GM19351 (cell line): ENCODE measurements at regions not wholly inside any gene's neighbourhood (a gene's known extent, or its start where the extent isn't known, plus 50 kb on each side); places are given as distances from the start of the nearest gene placed in this dataset.
"Not testable (repeated sequence)": the region's sequence is repeated elsewhere in the genome, so short reads cannot be mapped to it uniquely, and the experiment has no call there.

Experiments used
- ATAC-seq: cut with Tn5 transposase; IDR thresholded peaks from one replicate; pipeline ENCODE4 v1.9.1; 2021; ENCODE audit warnings: mild to moderate bottlenecking, moderate library complexity; ENCODE audit not compliant: unreplicated experiment

DNA sequence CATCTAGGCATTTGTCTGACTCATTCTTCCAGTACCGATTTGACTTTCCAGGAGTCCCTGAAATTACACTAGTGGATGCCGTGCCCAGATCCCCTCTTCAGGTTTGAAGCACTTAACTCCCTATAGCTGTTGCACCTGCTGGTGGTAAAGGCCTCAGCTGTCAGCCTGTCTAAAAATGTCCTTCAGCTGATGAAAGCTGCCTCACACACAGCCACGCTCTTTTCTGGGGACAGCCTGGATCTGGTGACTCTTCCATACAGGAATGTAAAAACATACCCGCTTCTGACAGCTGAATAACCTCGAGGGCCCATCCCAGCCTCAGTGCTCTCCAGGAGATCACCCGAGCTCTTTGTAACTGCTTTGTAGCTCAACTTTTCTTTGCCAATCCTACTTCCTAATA lies 534.1 kb upstream of the GRM7 start:
- no peak for ATAC-seq

DNA sequence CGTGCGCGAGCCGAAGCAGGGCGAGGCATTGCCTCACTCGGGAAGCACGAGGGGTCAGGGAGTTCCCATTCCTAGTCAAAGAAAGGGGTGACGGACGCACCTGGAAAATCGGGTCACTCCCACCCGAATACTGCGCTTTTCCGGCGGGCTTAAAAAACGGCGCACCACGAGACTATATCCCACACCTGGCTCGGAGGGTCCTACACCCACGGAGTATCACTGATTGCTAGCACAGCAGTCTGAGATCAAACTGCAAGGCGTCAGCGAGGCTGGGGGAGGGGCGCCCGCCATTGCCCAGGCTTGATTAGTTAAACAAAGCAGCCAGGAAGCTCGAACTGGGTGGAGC lies 520.0 kb upstream of the GRM7 start:
- ATAC-seq = not testable (repeated sequence)

DNA sequence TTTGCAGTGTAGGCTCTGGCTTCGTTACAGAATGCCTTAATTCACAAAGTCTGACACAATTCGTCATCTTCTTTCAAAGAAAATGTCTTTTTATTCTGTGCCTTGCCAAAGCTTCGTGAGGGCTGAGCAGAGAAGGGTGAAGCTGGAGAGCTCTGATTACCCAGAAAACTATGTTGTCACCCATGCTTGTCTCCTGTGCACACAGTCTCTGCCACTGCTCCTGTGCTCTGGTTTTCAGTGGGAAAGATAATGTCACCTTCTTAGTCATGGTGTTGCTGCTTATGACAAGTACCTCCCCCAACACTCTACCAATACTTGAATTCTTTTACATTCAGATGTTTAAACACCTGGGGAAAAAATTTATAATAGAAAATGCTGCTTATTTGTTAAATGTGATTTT lies 509.2 kb upstream of the GRM7 start:
- ATAC-seq = peak; percentile 56

DNA sequence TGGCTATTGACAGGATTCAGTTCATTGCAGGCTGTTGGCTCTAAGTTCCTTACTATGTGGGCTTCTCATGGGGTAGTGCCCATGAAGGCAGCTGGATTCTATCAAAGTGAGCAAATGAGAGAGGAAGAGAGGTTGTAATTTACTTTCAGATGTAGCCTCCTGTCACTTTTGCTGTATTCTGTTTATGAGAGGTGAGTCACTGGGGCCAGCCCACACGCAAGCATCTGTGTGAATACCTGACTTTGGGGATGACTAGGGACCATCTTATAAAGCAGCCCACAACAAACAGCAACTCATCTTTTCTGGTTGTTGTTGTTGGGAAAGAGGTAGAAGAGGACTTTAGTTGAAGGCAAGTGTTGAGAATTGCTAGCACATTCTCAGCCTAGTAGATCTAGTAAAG lies 506.3 kb upstream of the GRM7 start:
- no peak for ATAC-seq

DNA sequence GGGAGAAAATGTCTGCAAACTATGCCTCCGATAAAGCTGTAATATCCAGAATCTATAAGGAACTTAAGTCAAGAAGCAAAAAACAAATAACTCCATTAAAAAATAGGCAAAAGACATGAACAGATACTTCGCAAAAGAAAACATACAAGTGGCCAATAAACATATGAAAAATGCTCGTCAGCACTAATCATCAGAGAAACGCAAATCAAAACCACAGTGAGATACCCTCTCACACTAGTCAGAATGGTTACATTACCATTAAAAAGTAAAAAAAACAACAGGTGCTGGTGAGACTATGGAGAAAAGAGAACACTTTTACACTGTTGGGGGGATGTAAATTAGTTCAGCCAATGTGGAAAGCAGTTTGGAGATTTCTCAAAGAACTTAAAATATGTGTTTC lies 498.5 kb upstream of the GRM7 start:
- no peak for ATAC-seq

DNA sequence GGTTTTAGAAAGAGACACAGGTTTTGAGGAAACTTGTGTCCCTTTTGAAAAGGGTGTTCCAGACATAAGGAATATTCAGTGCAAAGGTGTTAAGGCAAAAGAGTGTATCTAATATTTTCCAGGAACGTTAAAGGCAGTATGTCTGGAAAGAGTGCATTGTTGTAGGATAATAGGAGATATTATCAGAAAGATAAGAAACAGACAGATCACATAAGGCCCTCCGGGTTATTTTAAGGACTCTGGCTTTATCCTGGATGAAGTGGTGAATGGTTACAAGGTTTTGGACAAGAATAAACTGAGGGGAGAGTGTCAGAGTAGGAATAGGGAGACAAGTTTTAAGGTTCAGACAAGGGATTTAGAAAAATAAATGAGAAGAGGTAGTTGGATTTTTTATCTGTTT lies 493.7 kb upstream of the GRM7 start:
- no peak for ATAC-seq

DNA sequence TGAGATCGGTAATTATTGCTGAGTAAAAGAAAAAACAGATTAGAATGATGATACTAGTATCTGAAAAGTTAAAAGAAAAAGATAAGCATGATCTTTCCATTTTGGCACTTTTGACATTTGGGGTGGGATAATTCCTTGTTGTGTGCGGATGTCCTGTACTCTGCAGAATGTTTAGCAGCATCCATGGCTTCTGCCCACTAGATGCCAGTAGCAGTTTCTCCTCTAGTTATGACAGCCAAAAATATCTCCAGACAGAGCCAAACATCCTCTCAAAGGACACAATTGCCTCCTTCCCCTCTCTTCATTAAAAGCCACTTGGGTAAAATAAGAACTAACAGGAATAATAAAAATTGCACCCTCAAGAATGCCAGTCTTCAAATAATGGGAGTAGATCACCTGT lies 468.8 kb upstream of the GRM7 start:
- ATAC-seq = no peak

DNA sequence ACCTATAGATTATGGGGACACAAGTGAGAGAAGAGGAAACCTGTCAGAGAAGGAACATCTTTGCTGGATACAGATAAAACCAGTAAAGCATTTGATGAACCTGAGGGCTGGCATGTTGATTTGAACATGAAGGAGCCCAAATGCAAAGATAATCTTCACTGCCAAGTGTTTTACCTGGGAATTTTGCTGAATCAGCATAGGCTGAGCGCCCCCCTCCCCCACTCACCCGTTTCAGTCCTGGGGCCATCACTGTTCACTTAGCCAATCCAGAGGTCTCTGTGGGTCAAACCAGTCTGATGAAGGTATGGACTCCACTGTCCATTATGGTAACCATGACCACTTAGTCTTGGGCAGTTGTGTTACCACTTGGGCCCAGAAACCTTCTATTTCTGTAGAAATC lies 466.0 kb upstream of the GRM7 start:
- ATAC-seq = no peak

DNA sequence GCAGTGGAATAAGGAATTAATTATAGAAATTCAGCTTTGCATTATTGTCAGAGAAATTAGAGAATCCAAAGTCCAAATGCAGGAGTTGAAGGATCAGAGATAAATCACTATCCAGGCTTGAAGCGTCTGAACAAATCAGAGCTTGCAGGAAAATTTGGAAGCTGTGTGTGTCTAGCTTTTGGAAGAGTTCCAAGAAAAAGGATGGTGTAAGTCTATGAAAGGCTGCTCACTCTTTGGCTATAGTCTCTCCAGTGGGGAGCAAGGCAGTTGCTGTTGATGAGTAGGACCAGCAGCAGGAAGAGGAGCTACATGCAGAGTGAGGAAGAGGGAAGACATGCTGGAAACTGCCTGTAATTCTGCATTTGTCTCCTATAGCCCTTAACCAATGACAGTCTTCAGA lies 464.3 kb upstream of the GRM7 start:
- no peak for ATAC-seq

DNA sequence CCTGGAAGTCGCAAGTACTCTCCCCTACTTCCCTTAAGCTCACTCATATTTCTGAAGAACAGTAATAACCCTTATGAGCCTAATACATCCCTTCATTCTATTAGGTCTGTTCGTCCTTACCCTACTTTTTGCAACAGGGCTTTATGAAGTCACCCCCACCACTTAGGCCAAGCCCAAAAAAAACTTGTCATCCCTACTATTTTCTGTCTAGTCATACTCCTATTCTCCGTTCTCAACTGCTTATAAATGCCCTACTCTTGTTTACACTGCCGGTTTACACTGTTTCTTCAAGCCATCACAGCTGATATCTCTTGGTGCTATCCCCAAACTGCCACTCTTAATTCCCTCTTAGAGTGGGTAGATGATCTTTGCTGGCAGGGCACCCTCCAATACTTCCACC lies 458.2 kb upstream of the GRM7 start:
- not testable (repeated sequence) for ATAC-seq

DNA sequence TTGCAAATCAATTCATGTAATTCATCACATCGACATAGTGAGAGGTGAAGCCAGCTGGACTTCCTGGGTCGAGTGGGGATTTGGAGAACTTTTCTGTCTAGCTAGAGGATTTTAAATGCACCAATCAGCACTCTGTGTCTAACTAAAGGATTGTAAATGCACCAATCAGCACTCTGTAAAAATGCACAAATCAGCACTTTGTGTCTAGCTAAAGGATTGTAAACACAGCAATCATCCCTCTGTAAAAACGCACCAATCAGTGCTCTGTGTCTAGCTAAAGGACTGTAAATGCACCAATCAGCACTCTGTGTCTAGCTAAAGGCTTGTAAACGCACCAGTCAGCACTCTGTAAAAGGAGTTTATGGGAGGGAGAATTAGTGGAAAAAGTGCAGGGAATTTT lies 454.0 kb upstream of the GRM7 start:
- not testable (repeated sequence) for ATAC-seq

DNA sequence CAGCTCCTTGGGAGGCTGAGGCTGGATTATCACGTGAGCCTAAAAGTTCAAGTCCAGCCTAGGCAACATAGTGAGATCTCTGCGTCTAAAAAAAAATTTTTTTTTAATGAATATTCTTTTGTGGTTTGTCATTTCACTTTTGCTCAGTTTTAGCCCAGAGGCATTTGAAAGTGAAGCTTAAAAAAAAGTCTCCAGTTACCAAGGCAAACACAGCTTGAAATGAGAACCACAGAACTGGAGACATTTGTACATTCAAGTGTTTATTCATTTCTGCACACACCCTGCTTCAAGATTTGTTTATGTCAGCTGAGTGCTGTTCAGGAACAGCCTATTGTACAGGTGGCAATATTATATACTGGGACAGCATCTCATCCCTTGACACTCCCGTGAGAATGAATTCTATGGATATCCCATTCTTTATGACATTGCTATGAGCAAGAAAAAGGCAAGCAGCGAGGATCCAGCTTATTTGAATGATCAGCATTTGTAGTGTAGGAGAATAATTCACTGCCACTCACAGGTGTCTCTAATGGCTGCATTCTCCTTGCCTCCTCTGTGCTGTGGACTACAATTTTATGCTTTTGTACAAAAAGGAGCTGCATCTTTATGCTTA lies 444.8 kb upstream of the GRM7 start:
- ATAC-seq = no peak

DNA sequence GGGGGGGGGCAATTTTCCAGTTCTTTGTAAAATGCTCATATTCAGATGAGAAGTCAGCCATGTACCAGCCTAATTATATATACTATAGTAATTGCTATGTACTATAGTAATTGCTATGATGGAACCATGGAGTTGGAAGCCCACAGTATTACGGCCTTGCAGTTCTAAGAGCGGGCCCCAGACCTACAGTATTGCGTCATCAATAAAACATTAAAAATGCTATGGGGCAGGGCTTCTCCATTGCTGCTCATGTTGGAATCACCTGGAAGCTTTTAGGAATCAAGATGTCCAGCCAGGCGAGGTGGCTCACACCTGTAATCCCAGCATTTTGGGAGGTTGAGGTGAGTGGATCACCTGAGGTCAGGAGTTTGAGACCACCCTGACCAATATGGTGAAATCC lies 443.7 kb upstream of the GRM7 start:
- ATAC-seq = no peak

DNA sequence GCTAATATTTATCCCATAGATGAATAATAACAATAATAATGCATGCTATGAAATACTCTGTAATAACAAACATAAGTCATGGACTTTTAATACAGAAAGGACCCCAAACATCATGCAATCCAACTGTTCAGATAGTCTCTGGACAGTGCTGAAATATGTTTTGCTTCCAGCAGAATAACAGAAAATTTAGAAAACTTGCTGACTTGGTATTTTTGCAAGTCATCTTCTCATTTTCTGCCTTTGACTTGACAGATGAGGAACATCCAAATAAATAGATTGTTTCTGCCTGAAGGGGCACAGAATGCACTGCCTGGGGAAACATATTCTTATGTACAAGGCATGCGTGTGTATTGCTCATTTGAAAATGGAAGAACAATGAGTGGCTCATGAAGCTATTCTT lies 442.4 kb upstream of the GRM7 start:
- no peak for ATAC-seq

DNA sequence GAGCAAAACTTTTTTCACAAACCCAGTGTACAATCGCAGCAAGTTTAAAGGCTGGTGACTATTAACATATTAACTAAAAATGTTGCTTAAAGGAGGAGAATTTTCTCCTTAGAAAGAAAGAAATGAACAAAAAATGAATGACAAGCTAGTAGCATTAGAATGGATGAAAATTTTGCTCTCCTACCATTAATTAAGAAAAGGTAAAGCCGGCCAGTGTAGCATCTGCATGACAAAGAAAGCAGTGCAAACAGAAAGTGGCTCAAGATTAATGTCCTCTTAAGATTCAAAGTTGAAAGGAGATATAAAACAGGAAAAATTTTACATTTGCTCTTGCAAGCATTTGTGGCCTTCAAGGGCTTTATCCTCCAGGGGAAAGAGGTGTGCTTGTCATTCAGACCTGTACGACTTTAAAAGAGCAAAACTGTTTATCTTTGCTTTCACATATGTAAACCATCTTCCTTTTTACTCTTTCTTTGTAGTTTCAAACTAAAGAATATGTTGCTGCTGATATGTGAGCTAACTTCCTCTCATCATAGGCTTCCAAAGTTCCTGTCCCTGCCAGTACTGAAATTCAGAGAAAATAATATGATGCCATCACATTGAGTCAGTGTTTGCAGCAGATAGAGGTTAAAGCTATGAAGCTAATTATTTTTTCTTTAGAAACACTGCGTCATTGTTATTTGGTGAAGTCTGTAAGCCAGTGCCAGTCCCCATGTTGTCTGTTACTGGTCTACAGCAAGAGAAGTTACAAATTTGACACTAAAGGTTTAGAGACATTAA lies 439.1 kb upstream of the GRM7 start:
- ATAC-seq = no peak

DNA sequence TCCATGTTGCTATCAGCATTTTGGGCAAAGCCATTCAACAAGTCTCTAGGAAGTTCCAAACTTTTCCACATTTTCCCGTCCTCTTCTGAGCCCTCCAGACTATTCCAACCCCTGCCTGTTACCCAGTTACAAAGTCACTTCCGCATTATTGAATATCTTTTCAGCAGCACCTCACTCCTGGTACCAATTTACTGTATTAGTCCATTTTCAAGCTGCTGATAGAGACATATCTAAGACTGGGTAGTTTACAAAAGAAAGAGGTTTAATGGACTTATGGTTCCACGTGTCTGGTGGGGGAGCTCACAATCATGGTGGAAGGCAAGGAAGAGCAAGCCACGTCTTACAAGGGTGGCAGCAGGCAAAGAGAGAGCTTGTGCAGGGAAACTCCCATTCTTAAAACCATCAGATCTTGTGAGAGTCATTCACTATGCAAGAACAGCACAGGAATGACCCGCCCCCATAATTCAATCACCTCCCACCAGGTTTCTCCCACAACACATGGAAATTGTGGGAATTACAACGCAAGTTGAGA lies 435.6 kb upstream of the GRM7 start:
- no peak for ATAC-seq

DNA sequence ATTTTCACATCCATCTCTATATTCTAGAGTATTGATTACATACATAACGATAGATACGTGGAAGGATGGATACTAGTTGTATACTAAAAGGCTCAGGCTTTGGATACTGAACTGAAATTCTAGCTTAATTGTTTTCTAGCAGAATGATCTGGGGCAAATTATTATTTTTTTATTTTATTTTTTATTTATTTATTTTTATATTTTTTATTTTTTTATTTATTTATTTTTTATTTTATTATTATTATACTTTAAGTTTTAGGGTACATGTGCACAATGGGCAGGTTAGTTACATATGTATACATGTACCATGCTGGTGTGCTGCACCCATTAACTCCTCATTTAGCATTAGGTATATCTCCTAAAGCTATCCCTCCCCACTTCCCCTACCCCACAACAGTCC lies 432.6 kb upstream of the GRM7 start:
- not testable (repeated sequence) for ATAC-seq

DNA sequence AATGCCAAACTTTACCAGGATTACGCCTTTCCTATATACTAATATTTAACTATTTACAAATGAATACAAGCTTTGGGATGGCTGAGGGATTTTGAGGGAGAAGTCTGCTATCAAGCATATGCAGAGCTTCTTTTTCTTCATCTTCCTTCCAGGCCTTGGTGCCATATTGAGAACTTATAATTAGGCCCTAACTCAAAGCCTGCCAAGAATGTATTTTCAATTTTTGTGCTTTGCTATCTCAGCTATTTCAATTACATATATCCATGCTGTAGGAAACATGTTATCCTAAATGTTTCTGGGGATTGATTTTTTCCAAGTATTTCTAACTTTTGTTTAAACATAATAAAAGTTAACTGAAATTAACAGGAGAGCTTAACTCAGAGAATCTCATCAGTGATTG lies 425.0 kb upstream of the GRM7 start:
- ATAC-seq = no peak

DNA sequence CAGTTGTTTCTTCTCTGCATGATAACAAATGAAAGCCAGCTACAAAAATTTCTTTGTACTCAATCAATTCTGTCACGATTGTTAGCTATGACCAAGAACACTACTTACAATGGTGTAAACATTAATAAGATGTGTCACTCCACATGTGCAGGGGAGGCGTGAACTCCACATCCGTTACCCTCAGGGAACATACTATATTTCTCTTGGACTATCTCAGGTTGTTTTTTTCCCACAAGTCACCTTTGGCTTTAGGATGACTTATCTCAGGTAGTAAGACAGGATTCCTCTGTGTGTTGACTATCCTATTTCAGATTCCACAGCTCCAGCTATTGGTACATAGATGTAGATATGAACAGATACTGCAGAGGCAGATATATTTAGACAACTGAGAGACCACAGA lies 423.3 kb upstream of the GRM7 start:
- no peak for ATAC-seq

DNA sequence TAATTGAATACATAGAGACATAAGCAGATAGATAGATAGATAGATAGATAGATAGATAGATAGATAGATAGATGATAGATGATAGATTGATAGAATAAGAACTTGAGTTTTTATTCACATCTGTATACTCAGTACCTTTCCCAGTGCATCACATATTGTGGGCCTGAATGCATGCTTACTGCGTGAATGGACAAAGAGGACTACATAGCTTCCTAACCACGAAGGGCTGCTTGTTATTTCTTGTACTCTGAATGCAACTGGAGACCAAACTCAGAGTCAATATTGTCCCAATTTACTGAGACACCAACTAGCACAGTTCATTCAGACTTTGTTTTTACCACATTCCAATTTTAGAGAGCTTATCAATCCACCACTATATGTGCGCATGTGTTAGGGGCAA lies 422.9 kb upstream of the GRM7 start:
- ATAC-seq = no peak

DNA sequence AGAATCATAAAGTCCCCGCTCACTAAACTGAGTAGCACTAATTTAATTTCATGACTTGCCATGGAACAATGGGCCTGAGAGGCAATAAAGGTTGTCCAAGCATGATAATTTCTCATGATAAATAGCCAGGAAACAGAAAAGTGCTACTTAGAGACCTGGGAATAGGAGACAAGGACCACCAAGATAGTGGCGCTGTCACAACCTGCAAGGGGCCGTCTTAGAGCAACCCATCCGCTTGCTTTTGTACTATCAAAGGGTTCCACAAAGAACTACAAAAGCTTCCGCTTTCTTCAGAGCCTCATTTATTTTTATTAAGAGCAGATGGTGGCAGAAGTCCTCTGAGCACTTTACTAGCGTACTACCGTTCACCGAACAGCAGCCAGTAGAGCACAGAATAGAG lies 421.7 kb upstream of the GRM7 start:
- no peak for ATAC-seq

DNA sequence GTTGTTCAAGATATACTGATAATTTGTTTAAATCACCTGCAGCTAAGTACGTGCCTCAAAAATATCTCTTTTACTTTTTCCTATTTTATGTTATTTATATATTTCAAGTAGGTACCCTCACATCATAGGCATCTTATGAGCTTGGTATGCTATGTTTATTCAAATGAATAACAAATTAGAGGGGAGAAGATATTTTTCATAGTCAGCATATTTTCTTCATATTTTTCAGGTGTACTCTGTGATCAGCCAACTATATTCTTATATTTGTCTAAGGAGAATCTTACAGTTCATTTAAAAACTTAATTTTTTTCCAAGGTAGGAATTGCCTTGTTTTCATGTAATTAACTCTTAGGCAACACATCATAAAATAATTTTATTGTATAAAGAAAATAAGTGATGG lies 421.1 kb upstream of the GRM7 start:
- no peak for ATAC-seq
